ENCODE measurements at regions not wholly inside any gene's neighbourhood (a gene's known extent, or its start where the extent isn't known, plus 50 kb on each side); places are given as distances from the start of the nearest gene placed in this dataset.

GRCh38 chr1:194809665-194810064, 1623.3 kb upstream of the B3GALT2 start:
- Histone ChIP-seq H3K27me3 (ENCODE audit: insufficient read depth, poor library complexity, severe bottlenecking) (no peaks in the 10 kb centered on the region), H3K27ac (replicated peaks) (no peak overlapping the region), H3K4me3 (replicated peaks; ENCODE audit: insufficient read depth, low read length) (no peak overlapping the region)
- TF ChIP-seq CTCF (IDR thresholded peaks at IDR 0.05; ENCODE audit: insufficient read depth, low read length) (no peak), POLR2AphosphoS5 (IDR thresholded peaks at IDR 0.05; ENCODE audit: low read depth) (no peak), REST (IDR thresholded peaks at IDR 0.05; ENCODE audit: insufficient replicate concordance, low read depth) (no peak), GABPA (IDR thresholded peaks at IDR 0.05; ENCODE audit: low read depth) (no peak), SPI1 (IDR thresholded peaks at IDR 0.05; ENCODE audit: borderline replicate concordance, low read depth) (no peak)
- DNase-seq (ENCODE audit: low read depth in 1 of 2, low spot score in 1 of 2), result no peak

DNA sequence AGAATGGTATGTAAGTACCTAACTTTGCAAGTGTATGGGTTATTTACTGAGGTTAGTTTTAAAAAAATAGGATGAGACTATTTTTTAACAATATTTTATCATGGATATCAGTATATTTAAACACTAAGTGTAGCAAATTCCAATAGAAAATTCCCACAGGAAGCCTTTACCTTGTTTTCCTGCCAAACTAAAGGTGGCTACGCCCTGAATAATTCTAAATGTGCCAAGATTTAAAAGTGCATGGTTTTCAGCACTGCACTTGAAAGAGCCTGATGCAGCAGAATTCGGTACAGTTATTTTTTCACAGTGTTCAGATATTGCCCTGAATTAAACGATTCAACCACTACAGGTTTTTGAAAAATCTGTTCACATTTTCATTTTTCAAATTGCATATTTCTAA, 1622.8 kb upstream of the B3GALT2 start:
- TF ChIP-seq REST (IDR thresholded peaks at IDR 0.05; ENCODE audit: insufficient replicate concordance, low read depth), result no peak
- no peak for TF ChIP-seq SPI1 (IDR thresholded peaks at IDR 0.05; ENCODE audit: borderline replicate concordance, low read depth)
- no peak for TF ChIP-seq POLR2AphosphoS5 (IDR thresholded peaks at IDR 0.05; ENCODE audit: low read depth)
- no peak for TF ChIP-seq CTCF (IDR thresholded peaks at IDR 0.05; ENCODE audit: insufficient read depth, low read length)
- no peak for TF ChIP-seq GABPA (IDR thresholded peaks at IDR 0.05; ENCODE audit: low read depth)
- no peak overlapping the region for H3K27ac ChIP-seq (replicated peaks)
- DNase-seq (ENCODE audit: low read depth in 1 of 2, low spot score in 1 of 2), result no peak

GRCh38 chr1:194807530-194808220, 1621.3 kb upstream of the B3GALT2 start:
- no peak for DNase-seq (ENCODE audit: low read depth in 1 of 2, low spot score in 1 of 2)
- Histone ChIP-seq H3K27ac (replicated peaks) (no peak overlapping the region), H3K4me3 (replicated peaks; ENCODE audit: insufficient read depth, low read length) (no peak overlapping the region), H3K27me3 (ENCODE audit: insufficient read depth, poor library complexity, severe bottlenecking) (no peaks in the 10 kb centered on the region)
- TF ChIP-seq GABPA (IDR thresholded peaks at IDR 0.05; ENCODE audit: low read depth), result no peak
- TF ChIP-seq CTCF (IDR thresholded peaks at IDR 0.05; ENCODE audit: insufficient read depth, low read length), result no peak
- TF ChIP-seq POLR2AphosphoS5 (IDR thresholded peaks at IDR 0.05; ENCODE audit: low read depth), result no peak
- no peak for TF ChIP-seq SPI1 (IDR thresholded peaks at IDR 0.05; ENCODE audit: borderline replicate concordance, low read depth)
- TF ChIP-seq REST (IDR thresholded peaks at IDR 0.05; ENCODE audit: insufficient replicate concordance, low read depth), result no peak

More for the DNA sequence above, 1622.8 kb upstream of the B3GALT2 start:
- H3K4me3 ChIP-seq (replicated peaks; ENCODE audit: insufficient read depth, low read length), result no peak overlapping the region
- no peaks in the 10 kb centered on the region for H3K27me3 ChIP-seq (ENCODE audit: insufficient read depth, poor library complexity, severe bottlenecking)

Measured in HL-60 (cell line).